Left lung (tissue), 4 donors: ENCODE measurements at regions not wholly inside any gene's neighbourhood (a gene's known extent, or its start where the extent isn't known, plus 50 kb on each side); places are given as distances from the start of the nearest gene placed in this dataset.

Experiments used
- ATAC-seq: fragments of 200-7000 bp; cut with Tn5 transposase; one replicate; pipeline ENCODE4 v1.9.1; 2020; ENCODE audit warnings: moderate library complexity
- DNase-seq, 4 donors: peaks; one replicate each; pipeline ENCODE4 v3.0.0-alpha.2; 2013 to 2020
- H3K27ac ChIP-seq, 2 donors: fragments of 200-600 bp; sonication (generic) in 1 of 2; one replicate each; pipeline versions ENCODE4 v1.5.0 to v1.8.0; 2020 to 2021
- H3K27me3 ChIP-seq, 2 donors: fragments of 200-600 bp; sonication (generic) in 1 of 2; one replicate each; pipeline versions ENCODE4 v1.5.0 to v1.8.0; 2020 to 2021
- H3K36me3 ChIP-seq, 2 donors: fragments of 200-600 bp; sonication (generic) in 1 of 2; one replicate each; pipeline versions ENCODE4 v1.5.0 to v1.8.0; 2020 to 2021
- H3K4me1 ChIP-seq, 2 donors: fragments of 200-600 bp; one replicate each; pipeline ENCODE4 v1.8.0; 2021
- H3K4me3 ChIP-seq, 2 donors: fragments of 200-600 bp; sonication (generic) in 1 of 2; one replicate each; pipeline versions ENCODE4 v1.5.0 to v1.8.0; 2020 to 2021; ENCODE audit warnings: mild to moderate bottlenecking in 1 of 2
- H3K9me3 ChIP-seq, 2 donors: fragments of 200-600 bp; sonication (generic) in 1 of 2; one replicate each; pipeline versions ENCODE4 v1.5.0 to v1.8.0; 2020 to 2021
- CTCF ChIP-seq, 2 donors: fragments of 200-600 bp; sonication (generic) in 1 of 2; IDR thresholded peaks; one replicate each; pipeline versions ENCODE4 v1.5.0 to v1.8.0; 2021; ENCODE audit warnings: antibody characterized with exemption in 2 of 2
- intact Hi-C, 2 donors: fragments of 100-400 bp; cut with DNase I; formaldehyde crosslinking; loops; one replicate each; pipeline versions ENCODE4 v1.11.2 to v1.14.2; 2022
- donor health status: DM: no; HTN: yes; CAD: no.
- donor health status: DM: no; HTN: no; CAD: no.

GRCh38 chrX:87236830-87237440, 280.7 kb upstream of the KLHL4 start:
- ATAC-seq (no peak), DNase-seq (no peak)
- H3K4me1 ChIP-seq, result no peaks in the 10 kb centered on the region
- H3K36me3 ChIP-seq, result no peaks in the 10 kb centered on the region
- no peak for TF ChIP-seq CTCF (IDR thresholded peaks at IDR 0.05)
- intact Hi-C loops, result no loop called here
- no peaks in the 10 kb centered on the region for H3K27me3 ChIP-seq
- H3K4me3 ChIP-seq, result no peak overlapping the region
- H3K9me3 ChIP-seq, result no peaks in the 10 kb centered on the region
- H3K27ac ChIP-seq, result no peak overlapping the region

GRCh38 chrX:87265518-87265917, 252.1 kb upstream of the KLHL4 start:
- DNase-seq (no peak), ATAC-seq (no peak)
- Histone ChIP-seq H3K9me3 (no peaks in the 10 kb centered on the region), H3K4me3 (no peak overlapping the region), H3K27me3 (no peaks in the 10 kb centered on the region), H3K4me1 (no peaks in the 10 kb centered on the region), H3K27ac (no peak overlapping the region), H3K36me3 (no peaks in the 10 kb centered on the region)
- TF ChIP-seq CTCF (IDR thresholded peaks at IDR 0.05), result no peak
- intact Hi-C loops, result no loop called here

- DNase-seq (no peak), ATAC-seq (no peak)
- Histone ChIP-seq H3K36me3 (no peaks in the 10 kb centered on the region), H3K27ac (no peak overlapping the region), H3K4me1 (no peaks in the 10 kb centered on the region), H3K4me3 (no peak overlapping the region), H3K27me3 (peaks cover 0 to 5% of the 10 kb centered on the region in 2 donors), H3K9me3 (peaks cover 0 to 2% of the 10 kb centered on the region in 2 donors)
- no peak for TF ChIP-seq CTCF (IDR thresholded peaks at IDR 0.05)
- intact Hi-C loops, result no loop called here
Observed at GRCh38 chrX:87272491-87272890, 245.1 kb upstream of the KLHL4 start.

- intact Hi-C loops, result no loop called here
- no peaks in the 10 kb centered on the region for H3K4me1 ChIP-seq
- H3K36me3 ChIP-seq, result no peaks in the 10 kb centered on the region
- peak in 1 of 4 donors; percentile 5 for DNase-seq
- no peaks in the 10 kb centered on the region for H3K9me3 ChIP-seq
- peak in 1 of 2 donors; percentile 77 for TF ChIP-seq CTCF (IDR thresholded peaks at IDR 0.05)
- no peak overlapping the region for H3K4me3 ChIP-seq
- no peak overlapping the region for H3K27ac ChIP-seq
- ATAC-seq, result no peak
- H3K27me3 ChIP-seq, result no peaks in the 10 kb centered on the region
Observed at GRCh38 chrX:87299563-87300160, 217.9 kb upstream of the KLHL4 start.

- Histone ChIP-seq H3K36me3 (no peaks in the 10 kb centered on the region), H3K4me3 (no peak overlapping the region), H3K9me3 (no peaks in the 10 kb centered on the region), H3K27me3 (no peaks in the 10 kb centered on the region), H3K4me1 (no peaks in the 10 kb centered on the region), H3K27ac (no peak overlapping the region)
- intact Hi-C loops, result no loop called here
- TF ChIP-seq CTCF (IDR thresholded peaks at IDR 0.05), result no peak
- ATAC-seq (no peak), DNase-seq (no peak)
Observed at GRCh38 chrX:87310780-87311179, 206.8 kb upstream of the KLHL4 start.
